ENCODE measurements at regions not wholly inside any gene's neighbourhood (a gene's known extent, or its start where the extent isn't known, plus 50 kb on each side); places are given as distances from the start of the nearest gene placed in this dataset.
A peak's percentile ranks its signal among the peaks of the same experiment; 100 is the strongest.

- TF ChIP-seq ZNF784 (CRISPR knock-in tag; IDR thresholded peaks at IDR 0.05; ENCODE audit: borderline replicate concordance) (no peak), ZNF44 (CRISPR knock-in tag; IDR thresholded peaks at IDR 0.05) (no peak), KAT8 (CRISPR knock-in tag; IDR thresholded peaks at IDR 0.05) (peak; percentile 73), GZF1 (CRISPR knock-in tag; IDR thresholded peaks at IDR 0.05) (peak; percentile 66; the same call in 1 of the 2 replicates), ZNF710 (CRISPR knock-in tag; IDR thresholded peaks at IDR 0.05; ENCODE audit: borderline replicate concordance) (peak; percentile 45; the same call in 1 of the 2 replicates), ZNF746 (CRISPR knock-in tag; IDR thresholded peaks at IDR 0.05) (peak; percentile 77; the same call in 1 of the 2 replicates), ZSCAN9 (CRISPR knock-in tag; IDR thresholded peaks at IDR 0.05; ENCODE audit: borderline replicate concordance) (0 out of 2 replicates have a peak, but pooled peaks have one; percentile 77), ZNF564 (CRISPR knock-in tag; IDR thresholded peaks at IDR 0.05) (peak; percentile 73; the same call in 1 of the 2 replicates), LCORL (IDR thresholded peaks at IDR 0.05) (no peak), LCORL (CRISPR knock-in tag; IDR thresholded peaks at IDR 0.05) (peak; percentile 97), RARG (CRISPR knock-in tag; IDR thresholded peaks at IDR 0.05; ENCODE audit: low read depth) (no peak), NR2F6 (IDR thresholded peaks at IDR 0.05) (peak; percentile 59), NR2F6 (CRISPR knock-in tag; IDR thresholded peaks at IDR 0.05) (peak; percentile 73), SIX4 (CRISPR knock-in tag; IDR thresholded peaks at IDR 0.05) (peak; percentile 89), ELF1 (CRISPR knock-in tag; IDR thresholded peaks at IDR 0.05) (peak; percentile 96), SIX1 (CRISPR knock-in tag; IDR thresholded peaks at IDR 0.05; ENCODE audit: borderline replicate concordance) (peak; percentile 78), KLF9 (CRISPR knock-in tag; IDR thresholded peaks at IDR 0.05; ENCODE audit: low read depth) (no peak), MAFK (conservative IDR thresholded peaks at IDR 0.05 in 1 of 2, IDR thresholded peaks at IDR 0.05 in 1 of 2; ENCODE audit: low read length in 2 of 2) (no peak; a peak in 1 of 4 replicates), GATA4 (IDR thresholded peaks at IDR 0.05; ENCODE audit: borderline replicate concordance, low read depth) (0 out of 2 replicates have a peak, but pooled peaks have one; percentile 39), REPIN1 (CRISPR knock-in tag; IDR thresholded peaks at IDR 0.05; ENCODE audit: borderline replicate concordance, low read depth) (peak; percentile 85; the same call in 1 of the 2 replicates), TAF1 (CRISPR knock-in tag; IDR thresholded peaks at IDR 0.05) (peak; percentile 65), SMC3 (IDR thresholded peaks at IDR 0.05; ENCODE audit: low read length) (peak; percentile 35; the same call in 1 of the 2 replicates), ZBTB38 (CRISPR knock-in tag; IDR thresholded peaks at IDR 0.05) (peak; percentile 90; the same call in 1 of the 2 replicates), MED1 (CRISPR knock-in tag; IDR thresholded peaks at IDR 0.05) (peak; percentile 90), MAX (IDR thresholded peaks at IDR 0.05) (peak; percentile 78), THRA (CRISPR knock-in tag; IDR thresholded peaks at IDR 0.05; ENCODE audit: borderline replicate concordance) (peak; percentile 86; the same call in 1 of the 2 replicates), ZNF446 (CRISPR knock-in tag; IDR thresholded peaks at IDR 0.05) (no peak), ZNF839 (CRISPR knock-in tag; IDR thresholded peaks at IDR 0.05; ENCODE audit: borderline replicate concordance) (0 out of 2 replicates have a peak, but pooled peaks have one; percentile 25), ZNF329 (CRISPR knock-in tag; IDR thresholded peaks at IDR 0.05; ENCODE audit: low read depth) (peak; percentile 99)
These were observed 253.9 kb downstream of the SEC14L1 start (continued) for GRCh38 chr17:77394540-77395295.

All from HepG2 (cell line).